ENCODE measurements at regions not wholly inside any gene's neighbourhood (a gene's known extent, or its start where the extent isn't known, plus 50 kb on each side); places are given as distances from the start of the nearest gene placed in this dataset.

GRCh38 chr2:33810046-33810835 lies 211.1 kb upstream of the FAM98A start:
- Histone ChIP-seq H3K27me3 (ENCODE audit: control insufficient read depth in 4 of 4, insufficient read depth in 4 of 4, low read length in 3 of 4) (no peaks in the 10 kb centered on the region), H3K9ac (ENCODE audit: low read depth in 1 of 2, low read length in 2 of 2) (no peak overlapping the region), H3K9me3 (ENCODE audit: control insufficient read depth in 4 of 4, low read length in 3 of 4) (no peaks in the 10 kb centered on the region), H3K4me3 (ENCODE audit: low read depth in 1 of 3, low read length in 3 of 3) (no peak overlapping the region), H3K27ac (ENCODE audit: low read depth in 1 of 2, low read length in 2 of 2) (no peak overlapping the region), H3K4me1 (ENCODE audit: control insufficient read depth in 4 of 4, insufficient read depth in 4 of 4, low read length in 3 of 4) (no peaks in the 10 kb centered on the region), H3K36me3 (ENCODE audit: control insufficient read depth in 4 of 4, insufficient read depth in 3 of 4, low read depth in 1 of 4, low read length in 3 of 4) (no peaks in the 10 kb centered on the region)
- TF ChIP-seq GABPA (IDR thresholded peaks at IDR 0.05 in 1 of 2, conservative IDR thresholded peaks at IDR 0.05 in 1 of 2) (no peak), RXRA (IDR thresholded peaks at IDR 0.05) (no peak), EGR1 (IDR thresholded peaks at IDR 0.05; ENCODE audit: low read depth in 2 of 2) (no peak), ZBTB33 (IDR thresholded peaks at IDR 0.05) (no peak), ATF3 (IDR thresholded peaks at IDR 0.05) (no peak), NR2F2 (IDR thresholded peaks at IDR 0.05) (no peak), FOXA1 (IDR thresholded peaks at IDR 0.05) (no peak), SP1 (IDR thresholded peaks at IDR 0.05) (no peak), JUND (IDR thresholded peaks at IDR 0.05) (no peak), HNF4A (conservative IDR thresholded peaks at IDR 0.05) (no peak), HNF4G (IDR thresholded peaks at IDR 0.05) (no peak), TAF1 (conservative IDR thresholded peaks at IDR 0.05) (no peak), RAD21 (IDR thresholded peaks at IDR 0.05) (no peak), FOXA2 (IDR thresholded peaks at IDR 0.05) (no peak), MAX (IDR thresholded peaks at IDR 0.05) (no peak), YY1 (IDR thresholded peaks at IDR 0.05) (no peak), REST (IDR thresholded peaks at IDR 0.05) (no peak), CTCF (IDR thresholded peaks at IDR 0.05; ENCODE audit: low read depth, low read length, missing input control) (no peak)
- DNase-seq (ENCODE audit: low spot score): no peak
- WGBS: 77% methylated on average over 9 of the region's 9 CpGs
